ENCODE measurements at regions not wholly inside any gene's neighbourhood (a gene's known extent, or its start where the extent isn't known, plus 50 kb on each side); places are given as distances from the start of the nearest gene placed in this dataset.
"Not testable (repeated sequence)": the region's sequence is repeated elsewhere in the genome, so short reads cannot be mapped to it uniquely, and the experiment has no call there.

DNA sequence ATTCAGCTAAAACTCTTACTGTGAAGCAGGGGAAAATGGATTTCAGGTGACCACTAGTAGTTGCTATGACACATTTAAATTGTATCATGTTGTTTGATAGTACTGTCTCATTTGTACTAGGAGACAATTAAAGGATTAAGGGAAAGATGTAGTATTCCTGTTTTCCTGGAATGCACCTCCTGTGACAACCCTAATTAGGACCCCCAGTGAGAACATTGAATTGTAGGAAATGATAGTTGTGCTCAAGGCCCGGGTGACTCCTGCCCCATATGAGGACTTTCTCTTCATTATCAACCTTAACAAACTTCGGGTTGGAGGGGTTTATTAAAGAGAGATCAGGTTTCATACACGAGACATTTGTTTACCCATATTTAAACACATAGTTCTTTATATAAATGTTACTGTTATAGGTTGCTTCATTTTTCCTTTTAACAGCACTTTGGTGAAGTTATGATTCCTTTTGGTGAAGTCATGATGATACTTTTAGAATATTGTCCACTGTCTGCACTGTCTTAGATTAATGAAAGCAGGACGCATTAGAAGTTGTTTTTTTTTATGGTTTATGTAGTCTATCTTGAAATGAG lies 392.6 kb upstream of the NAALADL2 start:
- no peaks in the 10 kb centered on the region for H3K36me3 Mint-ChIP-seq
- ATAC-seq, result no peak
- H3K27ac Mint-ChIP-seq, result no peak overlapping the region
- H3K9me3 Mint-ChIP-seq, result peaks cover 6% of the 10 kb centered on the region
- DNase-seq (ENCODE audit: low spot score in 2 of 2), result no peak
- no peaks in the 10 kb centered on the region for H3K4me1 Mint-ChIP-seq
- no peak overlapping the region for H3K4me3 Mint-ChIP-seq

DNA sequence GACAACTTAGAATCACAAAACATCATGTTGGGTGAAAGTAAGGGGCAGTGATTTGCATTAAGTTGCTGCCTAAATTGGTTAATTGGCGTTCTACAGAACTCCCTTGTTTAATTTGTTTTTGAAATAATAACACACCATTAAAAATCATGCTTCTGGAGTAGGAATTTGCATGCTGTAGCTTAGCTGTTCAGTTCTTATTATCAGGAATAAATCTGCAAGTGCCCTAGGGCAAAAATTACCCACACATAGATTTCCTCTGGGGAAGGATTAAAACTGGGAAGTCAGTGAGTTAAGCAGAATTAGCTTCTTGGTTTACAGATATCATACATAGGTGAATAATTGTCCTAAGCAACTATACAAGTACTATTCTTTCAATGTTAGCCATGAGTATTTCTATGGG lies 381.6 kb upstream of the NAALADL2 start:
- Mint-ChIP-seq H3K4me3 (no peak overlapping the region), H3K36me3 (no peaks in the 10 kb centered on the region), H3K9me3 (peaks cover 16% of the 10 kb centered on the region), H3K4me1 (no peaks in the 10 kb centered on the region), H3K27ac (no peak overlapping the region)
- ATAC-seq, result no peak
- no peak for DNase-seq (ENCODE audit: low spot score in 2 of 2)

DNA sequence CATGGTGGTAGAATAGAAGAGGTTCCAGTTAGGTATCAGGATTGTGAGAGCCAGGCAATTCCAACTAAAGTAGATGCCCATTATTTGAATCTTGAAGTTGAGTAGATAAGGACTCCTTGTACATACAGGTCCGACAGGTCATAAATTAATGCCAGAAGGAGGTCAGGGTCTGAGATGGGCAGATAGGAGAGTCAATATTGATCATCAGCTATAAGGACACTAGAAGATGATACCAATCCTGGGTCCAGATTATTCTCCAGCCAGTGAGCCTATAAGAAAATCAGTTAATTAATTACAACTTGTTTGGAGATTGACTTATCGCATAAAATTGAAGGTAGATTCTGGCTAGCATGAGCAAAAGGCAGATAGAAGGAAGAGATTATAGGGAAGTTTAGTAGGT lies 378.4 kb upstream of the NAALADL2 start:
- Mint-ChIP-seq H3K27ac (no peak overlapping the region), H3K9me3 (peaks cover 14% of the 10 kb centered on the region), H3K4me3 (no peak overlapping the region), H3K36me3 (no peaks in the 10 kb centered on the region), H3K4me1 (no peaks in the 10 kb centered on the region)
- no peak for DNase-seq (ENCODE audit: low spot score in 2 of 2)
- ATAC-seq, result no peak

DNA sequence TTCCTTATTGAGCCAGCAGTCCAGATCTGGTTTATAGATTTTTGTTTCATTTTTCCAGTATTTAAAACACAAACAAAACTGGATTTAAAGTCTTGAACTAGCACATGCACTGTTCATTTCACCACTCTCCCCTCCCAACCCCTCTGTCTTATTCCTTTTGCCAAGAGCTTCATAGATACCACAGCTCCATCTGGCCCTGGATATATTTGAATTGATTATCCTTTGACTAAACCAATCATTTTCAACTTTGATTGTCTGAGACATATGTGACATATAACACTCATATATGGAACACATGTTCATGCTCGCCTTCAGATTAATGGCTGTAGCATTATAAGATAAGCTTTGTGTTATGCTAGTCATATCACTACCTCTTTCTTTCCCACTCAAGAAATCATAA lies 376.6 kb upstream of the NAALADL2 start:
- H3K9me3 Mint-ChIP-seq, result peaks cover 14% of the 10 kb centered on the region
- no peak overlapping the region for H3K4me3 Mint-ChIP-seq
- H3K36me3 Mint-ChIP-seq, result no peaks in the 10 kb centered on the region
- no peak overlapping the region for H3K27ac Mint-ChIP-seq
- ATAC-seq, result no peak
- DNase-seq (ENCODE audit: low spot score in 2 of 2), result no peak
- no peaks in the 10 kb centered on the region for H3K4me1 Mint-ChIP-seq

DNA sequence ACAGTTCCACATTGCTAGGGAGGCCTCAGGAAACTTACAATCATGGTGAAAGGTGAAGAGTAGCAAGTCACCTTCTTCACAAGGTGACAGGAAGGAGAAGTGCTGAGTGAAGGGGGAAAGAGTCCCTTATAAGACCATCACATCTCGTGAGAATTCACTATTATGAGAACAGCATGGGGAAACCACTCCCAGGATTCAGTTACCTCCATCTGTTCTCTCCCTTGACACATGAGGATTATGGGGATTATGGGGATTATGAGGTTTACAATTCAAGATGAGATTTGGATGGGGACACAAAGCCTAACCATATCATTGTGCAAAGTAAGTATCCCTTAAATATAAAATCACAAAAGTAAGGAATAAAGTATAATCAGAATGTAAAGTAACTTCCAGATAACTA lies 375.9 kb upstream of the NAALADL2 start:
- ATAC-seq, result no peak
- Mint-ChIP-seq H3K4me3 (no peak overlapping the region), H3K36me3 (no peaks in the 10 kb centered on the region), H3K9me3 (peaks cover 17% of the 10 kb centered on the region), H3K4me1 (no peaks in the 10 kb centered on the region), H3K27ac (no peak overlapping the region)
- DNase-seq (ENCODE audit: low spot score in 2 of 2), result no peak

DNA sequence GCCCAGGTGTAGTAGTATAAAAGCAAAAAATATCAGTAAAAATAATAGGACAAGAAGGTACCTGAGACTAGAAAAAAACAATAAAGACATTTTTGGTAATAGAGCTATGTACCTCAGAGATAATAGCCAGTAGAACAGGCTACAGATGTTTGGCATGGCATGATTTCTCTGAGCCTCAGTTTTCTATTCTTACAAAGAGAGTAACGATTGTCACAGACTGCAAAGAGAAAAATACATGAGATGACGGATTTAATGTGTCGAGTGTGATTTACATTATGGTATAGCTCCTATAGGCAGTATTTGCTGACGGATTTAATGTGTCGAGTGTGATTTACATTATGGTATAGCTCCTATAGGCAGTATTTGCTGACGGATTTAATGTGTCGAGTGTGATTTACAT lies 375.3 kb upstream of the NAALADL2 start:
- DNase-seq (ENCODE audit: low spot score in 2 of 2); H3K27ac Mint-ChIP-seq; H3K36me3 Mint-ChIP-seq; H3K4me1 Mint-ChIP-seq; ATAC-seq; H3K4me3 Mint-ChIP-seq: not testable (repeated sequence)
- peaks cover 20% of the 10 kb centered on the region for H3K9me3 Mint-ChIP-seq

DNA sequence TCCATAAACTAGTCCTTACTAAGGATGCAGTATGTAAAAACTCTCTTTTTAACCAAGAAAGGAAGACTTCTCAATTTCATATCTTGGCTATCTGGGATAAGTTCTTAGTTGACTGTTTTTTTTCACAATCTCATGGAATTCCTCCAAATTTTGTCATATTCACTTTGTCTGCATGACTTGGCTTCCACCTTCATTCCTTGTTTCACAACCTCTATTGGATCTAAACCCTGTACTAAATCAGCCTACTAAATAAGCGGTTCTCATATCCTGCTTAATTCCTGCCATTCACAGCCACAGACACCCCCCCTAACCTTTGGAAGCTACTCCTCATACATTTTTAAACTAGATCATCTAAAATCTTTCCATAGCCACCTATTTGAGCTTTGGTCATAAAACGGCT lies 370.6 kb upstream of the NAALADL2 start:
- no peak for DNase-seq (ENCODE audit: low spot score in 2 of 2)
- H3K27ac Mint-ChIP-seq, result no peak overlapping the region

DNA sequence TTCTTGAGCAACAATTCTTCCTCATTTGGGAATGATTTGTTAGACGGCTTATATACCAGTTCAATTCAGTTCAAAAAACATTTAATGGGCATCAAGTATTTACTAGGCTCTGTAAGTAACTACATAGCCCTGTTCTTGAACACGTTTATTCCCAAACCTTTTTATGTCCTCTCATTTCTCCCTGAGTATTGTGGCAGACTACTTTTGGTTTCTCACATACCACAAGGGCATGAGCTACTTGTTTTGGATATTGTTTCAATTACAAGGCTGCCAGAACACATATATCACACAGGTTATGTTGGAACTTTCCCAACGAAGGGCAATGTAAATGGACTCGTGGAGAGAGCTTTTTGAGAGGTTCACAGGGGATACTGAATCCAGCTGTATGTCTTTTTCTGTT lies 363.8 kb upstream of the NAALADL2 start:
- no peak overlapping the region for H3K27ac Mint-ChIP-seq
- H3K4me3 Mint-ChIP-seq, result no peak overlapping the region
- H3K36me3 Mint-ChIP-seq, result no peaks in the 10 kb centered on the region
- ATAC-seq, result no peak
- H3K9me3 Mint-ChIP-seq, result peaks cover 14% of the 10 kb centered on the region
- DNase-seq (ENCODE audit: low spot score in 2 of 2), result no peak
- no peaks in the 10 kb centered on the region for H3K4me1 Mint-ChIP-seq

More for the DNA sequence above, 370.6 kb upstream of the NAALADL2 start:
- Mint-ChIP-seq H3K36me3 (no peaks in the 10 kb centered on the region), H3K9me3 (peaks cover 22% of the 10 kb centered on the region), H3K4me3 (no peak overlapping the region), H3K4me1 (no peaks in the 10 kb centered on the region)
- ATAC-seq, result no peak

DNA sequence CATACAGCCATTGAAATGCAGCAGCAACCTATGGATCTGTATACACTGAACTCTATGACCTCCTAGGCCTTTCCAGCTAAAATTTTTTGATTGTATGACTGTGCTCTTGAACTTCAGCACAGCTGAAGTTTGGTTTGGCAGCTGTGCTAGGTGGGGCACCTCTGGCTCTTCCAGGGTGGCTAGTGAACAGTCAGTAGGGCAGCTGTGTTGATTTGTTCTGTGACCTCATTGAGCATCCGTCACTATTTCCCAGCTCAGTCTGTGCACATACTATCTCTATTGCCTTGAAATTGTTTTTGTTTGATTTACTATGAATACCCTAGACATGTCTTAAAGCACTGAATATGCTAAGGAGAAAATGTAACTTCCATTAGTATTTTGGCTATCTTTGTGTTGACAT lies 363.2 kb upstream of the NAALADL2 start:
- ATAC-seq, result no peak
- no peak for DNase-seq (ENCODE audit: low spot score in 2 of 2)
- H3K4me1 Mint-ChIP-seq, result no peaks in the 10 kb centered on the region
- no peaks in the 10 kb centered on the region for H3K36me3 Mint-ChIP-seq
- no peak overlapping the region for H3K27ac Mint-ChIP-seq
- peaks cover 11% of the 10 kb centered on the region for H3K9me3 Mint-ChIP-seq
- no peak overlapping the region for H3K4me3 Mint-ChIP-seq

DNA sequence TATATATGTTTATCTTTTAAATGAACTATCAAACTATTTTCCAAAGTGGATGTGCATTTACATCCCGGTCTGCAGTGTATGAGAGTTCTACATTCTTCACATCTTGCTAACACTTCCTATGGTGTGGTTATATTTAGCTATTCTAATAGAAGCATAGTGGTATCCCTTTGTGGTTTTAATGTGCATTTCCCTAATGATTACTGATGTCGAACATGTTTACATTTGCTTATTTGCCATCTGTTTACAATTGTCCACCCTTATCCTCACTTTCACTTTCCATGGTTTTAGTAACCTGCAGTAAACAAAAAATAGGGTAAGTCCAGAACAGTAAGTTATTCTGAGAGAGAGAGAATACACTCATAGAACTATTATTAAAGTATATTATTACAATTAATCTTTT lies 360.5 kb upstream of the NAALADL2 start:
- H3K4me3 Mint-ChIP-seq, result no peak overlapping the region
- DNase-seq (ENCODE audit: low spot score in 2 of 2), result no peak

DNA sequence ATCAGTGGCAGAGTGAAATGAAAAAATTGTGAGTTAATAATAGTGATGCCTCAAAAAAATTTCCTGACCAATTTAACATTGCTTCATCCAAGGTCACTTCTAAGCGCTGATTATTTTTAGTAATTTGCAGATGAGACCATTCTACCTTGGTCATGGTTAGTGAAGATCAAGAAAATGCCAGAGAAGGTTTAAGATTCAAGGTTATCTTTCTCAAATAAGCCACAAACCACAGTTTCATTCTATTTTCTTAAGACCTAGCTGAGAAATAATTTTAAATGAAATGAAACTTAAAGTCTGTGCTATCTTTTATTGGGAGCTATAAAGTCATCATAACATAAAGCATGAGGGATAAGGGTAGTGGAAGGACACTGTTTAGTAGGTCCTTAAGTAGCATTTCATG lies 353.9 kb upstream of the NAALADL2 start:
- no peaks in the 10 kb centered on the region for H3K36me3 Mint-ChIP-seq
- H3K4me3 Mint-ChIP-seq, result no peak overlapping the region
- H3K4me1 Mint-ChIP-seq, result no peaks in the 10 kb centered on the region
- peaks cover 1% of the 10 kb centered on the region for H3K9me3 Mint-ChIP-seq
- no peak overlapping the region for H3K27ac Mint-ChIP-seq
- ATAC-seq (no peak), DNase-seq (ENCODE audit: low spot score in 2 of 2) (no peak)

More for the DNA sequence above, 360.5 kb upstream of the NAALADL2 start:
- no peaks in the 10 kb centered on the region for H3K4me1 Mint-ChIP-seq
- H3K36me3 Mint-ChIP-seq, result no peaks in the 10 kb centered on the region
- peaks cover 11% of the 10 kb centered on the region for H3K9me3 Mint-ChIP-seq
- no peak overlapping the region for H3K27ac Mint-ChIP-seq
- ATAC-seq, result no peak

DNA sequence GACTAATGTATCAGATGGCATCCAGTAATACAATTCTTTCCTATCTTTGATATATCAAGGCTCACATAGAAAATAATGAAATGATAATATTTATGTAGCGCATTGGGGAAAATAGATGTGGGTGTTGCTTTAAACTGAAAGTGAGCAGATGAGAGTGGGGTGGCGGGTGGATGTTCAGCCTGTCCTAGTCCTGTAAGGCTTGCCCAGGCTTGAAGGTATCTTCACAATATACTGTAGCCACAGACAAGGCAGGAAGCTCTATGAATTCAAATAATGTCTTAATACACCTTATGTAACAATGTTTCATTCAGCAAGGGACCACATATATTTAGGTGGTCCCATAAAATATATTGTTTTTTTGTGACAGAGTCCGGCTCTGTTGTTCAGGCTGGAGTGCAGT lies 334.9 kb upstream of the NAALADL2 start:
- no peak overlapping the region for H3K27ac Mint-ChIP-seq
- DNase-seq (ENCODE audit: low spot score in 2 of 2) (no peak), ATAC-seq (no peak)
- no peaks in the 10 kb centered on the region for H3K4me1 Mint-ChIP-seq
- H3K36me3 Mint-ChIP-seq, result no peaks in the 10 kb centered on the region
- H3K4me3 Mint-ChIP-seq, result no peak overlapping the region
- H3K9me3 Mint-ChIP-seq, result peaks cover 7% of the 10 kb centered on the region

DNA sequence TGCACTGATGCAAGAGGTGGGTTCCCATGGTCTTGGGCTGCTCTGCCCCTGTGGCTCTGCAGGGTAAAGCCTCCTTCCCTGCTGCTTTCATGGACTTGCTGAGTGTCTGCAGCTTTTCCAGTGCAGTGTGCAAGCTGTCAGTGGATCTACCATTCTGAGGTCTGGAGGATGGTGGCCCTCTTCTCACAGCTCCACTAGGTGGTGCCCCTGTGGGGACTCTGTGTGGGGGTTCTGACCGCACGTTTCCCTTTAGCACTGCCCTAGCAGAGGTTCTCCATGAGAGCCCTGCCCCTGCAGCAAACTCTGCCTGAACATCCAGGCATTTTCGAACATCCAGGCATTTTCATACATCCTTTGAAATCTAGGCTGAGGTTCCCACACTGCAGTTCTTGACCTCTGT lies 329.8 kb upstream of the NAALADL2 start:
- no peak overlapping the region for H3K4me3 Mint-ChIP-seq
- no peaks in the 10 kb centered on the region for H3K4me1 Mint-ChIP-seq
- no peaks in the 10 kb centered on the region for H3K36me3 Mint-ChIP-seq
- no peak for DNase-seq (ENCODE audit: low spot score in 2 of 2)
- no peak for ATAC-seq
- no peak overlapping the region for H3K27ac Mint-ChIP-seq
- H3K9me3 Mint-ChIP-seq, result peaks cover 14% of the 10 kb centered on the region

DNA sequence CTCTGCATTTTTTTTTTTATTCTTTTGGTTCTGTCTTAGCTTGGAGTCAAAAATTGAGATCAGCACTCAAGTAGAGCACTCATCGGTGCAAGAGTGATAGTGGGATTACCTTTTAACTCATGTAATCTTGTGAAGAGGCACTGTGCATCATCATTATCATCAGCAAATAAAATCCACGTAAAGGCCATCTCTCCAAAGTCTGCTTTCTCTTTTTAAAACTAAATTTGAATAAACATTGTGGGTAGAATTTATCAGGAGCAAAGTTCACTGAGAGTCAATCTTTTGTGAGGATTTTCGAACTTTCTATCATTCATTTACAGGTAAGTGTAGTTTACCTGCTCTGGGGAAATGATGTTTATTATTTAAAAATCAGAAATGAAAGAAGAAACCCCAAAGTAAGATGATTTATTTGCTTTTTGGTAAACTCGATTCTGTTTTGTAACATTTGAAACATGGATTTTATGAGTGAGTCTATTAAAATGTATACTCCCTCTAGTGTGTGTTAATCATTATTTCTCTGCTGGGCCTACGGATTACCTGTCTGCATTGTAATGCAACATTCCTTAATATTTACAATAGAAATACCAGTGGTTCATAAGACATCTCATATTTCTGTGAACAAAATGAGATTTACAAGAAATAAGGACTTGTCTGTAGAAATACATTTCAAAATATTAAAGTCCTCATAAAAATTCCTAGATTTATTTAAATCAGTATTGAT lies 327.7 kb upstream of the NAALADL2 start:
- H3K4me1 Mint-ChIP-seq, result no peaks in the 10 kb centered on the region
- no peaks in the 10 kb centered on the region for H3K36me3 Mint-ChIP-seq
- no peak overlapping the region for H3K27ac Mint-ChIP-seq
- DNase-seq (ENCODE audit: low spot score in 2 of 2) (no peak), ATAC-seq (no peak)
- H3K4me3 Mint-ChIP-seq, result no peak overlapping the region
- H3K9me3 Mint-ChIP-seq, result peaks cover 14% of the 10 kb centered on the region

DNA sequence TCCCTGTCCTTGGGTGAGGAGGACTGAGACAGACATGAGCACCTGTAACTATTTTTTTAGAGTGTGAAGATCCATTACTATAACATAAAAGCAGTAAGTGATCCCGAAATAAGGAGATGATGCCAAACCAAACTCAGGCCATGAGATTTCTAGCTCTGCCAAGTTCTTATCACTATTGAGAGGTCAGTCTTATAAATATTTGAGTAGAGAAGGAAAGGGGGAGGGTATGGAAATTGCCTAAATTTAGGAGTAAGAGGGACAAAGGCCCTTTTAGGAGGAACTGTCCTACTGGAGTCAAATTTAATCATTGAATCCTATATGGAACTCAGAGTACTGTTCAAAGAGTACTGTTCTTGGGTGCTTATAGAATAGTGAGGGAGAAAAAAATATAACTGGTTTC lies 326.9 kb upstream of the NAALADL2 start:
- no peaks in the 10 kb centered on the region for H3K36me3 Mint-ChIP-seq
- DNase-seq (ENCODE audit: low spot score in 2 of 2) (no peak), ATAC-seq (no peak)
- H3K4me1 Mint-ChIP-seq, result no peaks in the 10 kb centered on the region
- peaks cover 14% of the 10 kb centered on the region for H3K9me3 Mint-ChIP-seq
- H3K4me3 Mint-ChIP-seq, result no peak overlapping the region
- no peak overlapping the region for H3K27ac Mint-ChIP-seq

DNA sequence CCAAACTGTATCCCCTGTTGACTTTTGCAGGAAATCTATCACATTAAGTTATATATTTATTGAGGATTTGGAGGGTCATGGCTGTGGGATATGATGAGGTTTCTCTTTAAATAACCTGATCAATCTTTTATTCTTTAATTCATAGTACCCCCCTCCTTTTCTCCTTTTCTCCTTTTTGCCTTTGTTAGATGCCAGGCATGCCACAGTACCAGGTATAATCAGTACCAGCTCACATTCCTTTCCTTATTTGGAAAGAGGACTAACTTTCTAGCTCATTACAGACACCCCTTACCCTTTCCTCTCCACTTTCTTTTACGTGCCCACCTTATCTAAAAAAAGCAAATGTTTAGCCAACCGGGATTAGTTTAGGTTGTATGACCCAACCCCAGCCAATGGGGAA lies 326.4 kb upstream of the NAALADL2 start:
- no peaks in the 10 kb centered on the region for H3K4me1 Mint-ChIP-seq
- peaks cover 17% of the 10 kb centered on the region for H3K9me3 Mint-ChIP-seq
- no peak for DNase-seq (ENCODE audit: low spot score in 2 of 2)
- H3K27ac Mint-ChIP-seq, result no peak overlapping the region
- no peak overlapping the region for H3K4me3 Mint-ChIP-seq
- ATAC-seq, result no peak
- H3K36me3 Mint-ChIP-seq, result no peaks in the 10 kb centered on the region
